GM12891 (cell line): ENCODE measurements at regions not wholly inside any gene's neighbourhood (a gene's known extent, or its start where the extent isn't known, plus 50 kb on each side); places are given as distances from the start of the nearest gene placed in this dataset.

Experiments
- DNase-seq: peaks from one replicate; pipeline ENCODE4 v3.0.0; 2011; ENCODE audit warnings: low spot score; ENCODE audit not compliant: insufficient read length
- FAIRE-seq: peaks from 2 replicates; lab custom pipeline; 2011; peaks lifted over from hg19 to GRCh38; lab: Jason Lieb, UNC
- PAX5 ChIP-seq: IDR thresholded peaks from 2 replicates; pipeline ENCODE4 v1.6.1; 2011; ENCODE audit warnings: low read length, moderate library complexity, mild to moderate bottlenecking; ENCODE audit not compliant: insufficient read depth, severe bottlenecking
- POLR2A ChIP-seq: IDR thresholded peaks from 2 replicates; pipeline ENCODE4 v1.6.1; 2011; ENCODE audit warnings: low read depth, low read length, control low read depth
- POLR2AphosphoS5 ChIP-seq: IDR thresholded peaks from 2 replicates; pipeline ENCODE4 v1.6.1; 2011; ENCODE audit warnings: low read depth, low read length, control low read depth
- POU2F2 ChIP-seq: IDR thresholded peaks from 2 replicates; pipeline ENCODE4 v1.6.1; 2011; ENCODE audit warnings: low read depth, mild to moderate bottlenecking, control low read depth, low read length, moderate library complexity
- SPI1 ChIP-seq: IDR thresholded peaks from 2 replicates; pipeline ENCODE4 v1.6.1; 2011; ENCODE audit warnings: low read depth, low read length, control low read depth
- TAF1 ChIP-seq: IDR thresholded peaks from 2 replicates; pipeline ENCODE4 v1.6.1; 2011; ENCODE audit warnings: low read depth, low read length, control low read depth

- DNase-seq (no peak), FAIRE-seq (no peak)
- TF ChIP-seq POU2F2 (no peak), TAF1 (no peak), SPI1 (no peak), POLR2A (no peak), PAX5 (no peak), POLR2AphosphoS5 (no peak)
These were observed 59.1 kb upstream of the BICD1 start for GRCh38 chr12:32047357-32048212.

GRCh38 chr12:32048791-32049190, 57.9 kb upstream of the BICD1 start:
- DNase-seq: no peak
- FAIRE-seq: no peak
- no peak for TF ChIP-seq SPI1
- no peak for TF ChIP-seq POLR2A
- no peak for TF ChIP-seq POLR2AphosphoS5
- no peak for TF ChIP-seq TAF1
- no peak for TF ChIP-seq PAX5
- no peak for TF ChIP-seq POU2F2

GRCh38 chr12:32049956-32050355, 56.7 kb upstream of the BICD1 start:
- FAIRE-seq: no peak
- no peak for DNase-seq
- TF ChIP-seq SPI1 (no peak), POLR2A (no peak)

- DNase-seq: no peak
- no peak for TF ChIP-seq POLR2AphosphoS5
- TF ChIP-seq POLR2A: no peak
- TF ChIP-seq POU2F2: no peak
- no peak for TF ChIP-seq PAX5
- FAIRE-seq: no peak
These were observed 55.0 kb upstream of the BICD1 start for GRCh38 chr12:32051511-32052211.

- DNase-seq (no peak), FAIRE-seq (no peak)
- TF ChIP-seq TAF1: no peak
- TF ChIP-seq POU2F2: no peak
- no peak for TF ChIP-seq SPI1
- TF ChIP-seq POLR2AphosphoS5: no peak
- no peak for TF ChIP-seq POLR2A
- TF ChIP-seq PAX5: no peak
These were observed 54.4 kb upstream of the BICD1 start for GRCh38 chr12:32052212-32052713.

- FAIRE-seq: no peak
- DNase-seq: no peak
- TF ChIP-seq TAF1: no peak
- no peak for TF ChIP-seq SPI1
- TF ChIP-seq POLR2AphosphoS5: no peak
- TF ChIP-seq POLR2A: no peak
- no peak for TF ChIP-seq POU2F2
- no peak for TF ChIP-seq PAX5
These were observed 52.6 kb upstream of the BICD1 start for GRCh38 chr12:32053881-32054624.
